SK-N-SH treated with all-trans-retinoic acid at 6 μM for 48 hours (cell line): ENCODE measurements at regions not wholly inside any gene's neighbourhood (a gene's known extent, or its start where the extent isn't known, plus 50 kb on each side); places are given as distances from the start of the nearest gene placed in this dataset.

Experiments used
- ATAC-seq: fragments of 200-7000 bp; cut with Tn5 transposase; 3 replicates; pipeline ENCODE4 v1.9.1; 2020; ENCODE audit warnings: mild to moderate bottlenecking, moderate library complexity
- ARNTL ChIP-seq: fragments of 450-650 bp; formaldehyde crosslinking; IDR thresholded peaks from 2 replicates; pipeline ENCODE4 v1.5.0; 2020; ENCODE audit warnings: low read depth, mild to moderate bottlenecking, moderate library complexity, borderline replicate concordance
- BACH2 ChIP-seq: fragments of 250-450 bp; sonication (Bioruptor Pico); IDR thresholded peaks from 2 replicates; pipeline ENCODE4 v1.9.0; 2021; ENCODE audit warnings: mild to moderate bottlenecking, borderline replicate concordance
- CSDC2 ChIP-seq: fragments of 250-450 bp; sonication (Bioruptor Pico); IDR thresholded peaks from 2 replicates; pipeline ENCODE4 v1.5.0; 2020; ENCODE audit warnings: mild to moderate bottlenecking, moderate library complexity
- ESRRG ChIP-seq: fragments of 250-450 bp; sonication (Bioruptor Pico); IDR thresholded peaks from 2 replicates; pipeline ENCODE4 v1.6.1; 2021; ENCODE audit warnings: mild to moderate bottlenecking
- ISL1 ChIP-seq: fragments of 250-450 bp; sonication (Bioruptor Pico); IDR thresholded peaks from 2 replicates; pipeline ENCODE4 v2.1.2; 2022; ENCODE audit warnings: mild to moderate bottlenecking, moderate library complexity
- OSR1 ChIP-seq: fragments of 250-450 bp; sonication (Bioruptor Pico); IDR thresholded peaks from 2 replicates; pipeline ENCODE4 v1.8.0; 2022; ENCODE audit warnings: moderate library complexity, mild to moderate bottlenecking, inconsistent platforms
- PPARA ChIP-seq: fragments of 250-450 bp; sonication (Bioruptor Pico); IDR thresholded peaks from 2 replicates; pipeline ENCODE4 v1.5.0; 2020; ENCODE audit warnings: mild to moderate bottlenecking, borderline replicate concordance
- RARB ChIP-seq: fragments of 250-450 bp; sonication (Bioruptor Pico); IDR thresholded peaks from 2 replicates; pipeline ENCODE4 v1.8.0; 2021; ENCODE audit warnings: mild to moderate bottlenecking, moderate library complexity
- TOX ChIP-seq: fragments of 250-450 bp; sonication (Bioruptor Pico); IDR thresholded peaks from 2 replicates; pipeline ENCODE4 v1.8.0; 2021; ENCODE audit warnings: mild to moderate bottlenecking, moderate library complexity, borderline replicate concordance
- ZFP30 ChIP-seq: fragments of 450-650 bp; formaldehyde crosslinking; IDR thresholded peaks from 2 replicates; pipeline ENCODE4 v1.5.0; 2022; ENCODE audit warnings: mild to moderate bottlenecking, moderate library complexity
- ZNF565 ChIP-seq: fragments of 450-650 bp; formaldehyde crosslinking; conservative IDR thresholded peaks from 2 replicates; pipeline ENCODE4 v1.5.0; 2020; ENCODE audit warnings: low read depth, mild to moderate bottlenecking, moderate library complexity
- ZNF70 ChIP-seq: fragments of 450-650 bp; formaldehyde crosslinking; IDR thresholded peaks from 2 replicates; pipeline ENCODE4 v1.5.0; 2020; ENCODE audit warnings: mild to moderate bottlenecking, moderate library complexity
- TF ChIP-seq, protein P1 (sequence below): fragments of 250-450 bp; sonication (Bioruptor Pico); IDR thresholded peaks from 2 replicates; pipeline ENCODE4 v1.8.0; 2020; ENCODE audit warnings: mild to moderate bottlenecking, moderate library complexity, borderline replicate concordance
- TF ChIP-seq, protein P2 (sequence below): fragments of 250-450 bp; sonication (Bioruptor Pico); IDR thresholded peaks from 2 replicates; pipeline ENCODE4 v1.5.0; 2020; ENCODE audit warnings: mild to moderate bottlenecking, moderate library complexity
- TF ChIP-seq, protein P3 (sequence below): fragments of 250-450 bp; sonication (Bioruptor Pico); IDR thresholded peaks from 2 replicates; pipeline ENCODE4 v1.5.1; 2021; ENCODE audit warnings: mild to moderate bottlenecking, moderate library complexity
- TF ChIP-seq, protein P4 (sequence below): fragments of 250-450 bp; sonication (Bioruptor Pico); IDR thresholded peaks from 2 replicates; pipeline ENCODE4 v1.8.0; 2021; ENCODE audit warnings: low read depth, mild to moderate bottlenecking, moderate library complexity, borderline replicate concordance
- TF ChIP-seq, protein P5 (sequence below): fragments of 250-450 bp; sonication (Bioruptor Pico); IDR thresholded peaks from 2 replicates; pipeline ENCODE4 v1.5.1; 2020; ENCODE audit warnings: low read depth, mild to moderate bottlenecking, moderate library complexity

DNA sequence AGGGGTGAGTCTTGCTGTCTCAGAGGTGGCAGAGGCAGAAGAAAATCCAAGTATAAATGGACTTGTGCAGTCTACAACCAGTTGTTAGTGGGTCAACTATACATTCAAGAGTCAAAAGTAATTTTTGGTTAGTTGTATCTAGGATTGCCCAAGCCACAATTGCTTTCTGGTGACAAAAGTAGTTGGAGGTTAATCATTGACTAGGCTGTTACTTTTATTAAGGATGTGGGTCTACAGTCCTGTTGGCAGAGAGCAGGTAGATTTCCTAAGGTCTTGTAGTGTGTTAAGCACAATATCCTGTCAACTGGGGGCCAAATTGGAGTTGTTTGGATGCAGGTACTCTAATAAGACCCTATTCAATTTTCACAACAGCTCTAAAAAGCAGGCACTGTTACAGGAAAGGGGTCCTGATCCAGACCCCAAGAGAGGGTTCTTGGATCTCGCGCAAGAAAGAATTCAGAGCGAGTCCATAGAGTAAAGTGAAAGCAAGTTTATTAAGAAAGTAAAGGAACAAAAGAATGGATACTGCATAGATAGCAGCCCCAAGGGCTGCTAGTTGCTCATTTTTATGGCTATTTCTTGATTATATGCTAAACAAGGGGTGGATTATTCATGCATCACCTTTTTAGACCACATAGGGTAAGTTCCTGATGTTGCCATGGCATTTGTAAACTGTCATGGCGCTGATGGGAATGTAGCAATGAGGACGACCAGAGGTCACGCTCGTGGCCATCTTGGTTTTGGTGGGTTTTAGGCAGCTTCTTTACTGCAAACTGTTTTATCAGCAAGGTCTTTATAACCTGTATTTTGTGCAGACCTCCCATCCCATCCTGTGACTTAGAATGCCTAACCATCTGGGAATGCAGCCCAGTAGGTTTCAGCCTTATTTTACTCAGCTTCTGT lies 232.6 kb upstream of the SRRM4 start (continued):
- TF ChIP-seq, protein P1, sequence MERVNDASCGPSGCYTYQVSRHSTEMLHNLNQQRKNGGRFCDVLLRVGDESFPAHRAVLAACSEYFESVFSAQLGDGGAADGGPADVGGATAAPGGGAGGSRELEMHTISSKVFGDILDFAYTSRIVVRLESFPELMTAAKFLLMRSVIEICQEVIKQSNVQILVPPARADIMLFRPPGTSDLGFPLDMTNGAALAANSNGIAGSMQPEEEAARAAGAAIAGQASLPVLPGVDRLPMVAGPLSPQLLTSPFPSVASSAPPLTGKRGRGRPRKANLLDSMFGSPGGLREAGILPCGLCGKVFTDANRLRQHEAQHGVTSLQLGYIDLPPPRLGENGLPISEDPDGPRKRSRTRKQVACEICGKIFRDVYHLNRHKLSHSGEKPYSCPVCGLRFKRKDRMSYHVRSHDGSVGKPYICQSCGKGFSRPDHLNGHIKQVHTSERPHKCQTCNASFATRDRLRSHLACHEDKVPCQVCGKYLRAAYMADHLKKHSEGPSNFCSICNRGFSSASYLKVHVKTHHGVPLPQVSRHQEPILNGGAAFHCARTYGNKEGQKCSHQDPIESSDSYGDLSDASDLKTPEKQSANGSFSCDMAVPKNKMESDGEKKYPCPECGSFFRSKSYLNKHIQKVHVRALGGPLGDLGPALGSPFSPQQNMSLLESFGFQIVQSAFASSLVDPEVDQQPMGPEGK (CRISPR knock-in tag) = no peak
- no peak for TF ChIP-seq RARB (CRISPR knock-in tag)
- TF ChIP-seq ARNTL (CRISPR knock-in tag) = no peak
- no peak for TF ChIP-seq ZFP30

DNA sequence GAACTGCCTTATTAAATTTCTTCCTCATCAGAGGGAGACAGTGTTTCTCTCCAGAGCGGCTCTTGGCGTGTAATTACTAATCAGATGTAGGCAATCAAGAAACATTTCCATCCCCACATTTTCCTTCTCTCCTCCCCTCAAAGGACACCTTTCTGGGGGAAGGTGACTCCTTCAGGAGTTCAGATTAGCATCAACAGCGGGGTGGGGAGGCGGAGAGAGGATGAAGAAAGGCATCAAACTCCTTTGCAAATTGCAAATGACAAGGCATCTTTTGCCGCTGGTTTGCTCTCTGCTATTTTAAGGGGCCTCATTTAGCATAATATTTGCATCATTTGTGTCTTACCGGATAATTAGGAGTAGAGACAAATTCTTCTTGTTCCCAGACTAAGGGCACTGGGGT lies 231.7 kb upstream of the SRRM4 start:
- no peak for ATAC-seq
- TF ChIP-seq OSR1 (CRISPR knock-in tag) (no peak), ZNF565 (CRISPR knock-in tag) (no peak), ESRRG (CRISPR knock-in tag) (no peak), RARB (CRISPR knock-in tag) (no peak), ARNTL (CRISPR knock-in tag) (no peak), CSDC2 (CRISPR knock-in tag) (no peak), BACH2 (CRISPR knock-in tag) (no peak), ZNF70 (no peak), ZFP30 (no peak)
- TF ChIP-seq, protein P2, sequence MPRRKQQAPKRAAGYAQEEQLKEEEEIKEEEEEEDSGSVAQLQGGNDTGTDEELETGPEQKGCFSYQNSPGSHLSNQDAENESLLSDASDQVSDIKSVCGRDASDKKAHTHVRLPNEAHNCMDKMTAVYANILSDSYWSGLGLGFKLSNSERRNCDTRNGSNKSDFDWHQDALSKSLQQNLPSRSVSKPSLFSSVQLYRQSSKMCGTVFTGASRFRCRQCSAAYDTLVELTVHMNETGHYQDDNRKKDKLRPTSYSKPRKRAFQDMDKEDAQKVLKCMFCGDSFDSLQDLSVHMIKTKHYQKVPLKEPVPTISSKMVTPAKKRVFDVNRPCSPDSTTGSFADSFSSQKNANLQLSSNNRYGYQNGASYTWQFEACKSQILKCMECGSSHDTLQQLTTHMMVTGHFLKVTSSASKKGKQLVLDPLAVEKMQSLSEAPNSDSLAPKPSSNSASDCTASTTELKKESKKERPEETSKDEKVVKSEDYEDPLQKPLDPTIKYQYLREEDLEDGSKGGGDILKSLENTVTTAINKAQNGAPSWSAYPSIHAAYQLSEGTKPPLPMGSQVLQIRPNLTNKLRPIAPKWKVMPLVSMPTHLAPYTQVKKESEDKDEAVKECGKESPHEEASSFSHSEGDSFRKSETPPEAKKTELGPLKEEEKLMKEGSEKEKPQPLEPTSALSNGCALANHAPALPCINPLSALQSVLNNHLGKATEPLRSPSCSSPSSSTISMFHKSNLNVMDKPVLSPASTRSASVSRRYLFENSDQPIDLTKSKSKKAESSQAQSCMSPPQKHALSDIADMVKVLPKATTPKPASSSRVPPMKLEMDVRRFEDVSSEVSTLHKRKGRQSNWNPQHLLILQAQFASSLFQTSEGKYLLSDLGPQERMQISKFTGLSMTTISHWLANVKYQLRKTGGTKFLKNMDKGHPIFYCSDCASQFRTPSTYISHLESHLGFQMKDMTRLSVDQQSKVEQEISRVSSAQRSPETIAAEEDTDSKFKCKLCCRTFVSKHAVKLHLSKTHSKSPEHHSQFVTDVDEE = no peak
- TF ChIP-seq, protein P1 (CRISPR knock-in tag) = no peak
- TF ChIP-seq, protein P3, sequence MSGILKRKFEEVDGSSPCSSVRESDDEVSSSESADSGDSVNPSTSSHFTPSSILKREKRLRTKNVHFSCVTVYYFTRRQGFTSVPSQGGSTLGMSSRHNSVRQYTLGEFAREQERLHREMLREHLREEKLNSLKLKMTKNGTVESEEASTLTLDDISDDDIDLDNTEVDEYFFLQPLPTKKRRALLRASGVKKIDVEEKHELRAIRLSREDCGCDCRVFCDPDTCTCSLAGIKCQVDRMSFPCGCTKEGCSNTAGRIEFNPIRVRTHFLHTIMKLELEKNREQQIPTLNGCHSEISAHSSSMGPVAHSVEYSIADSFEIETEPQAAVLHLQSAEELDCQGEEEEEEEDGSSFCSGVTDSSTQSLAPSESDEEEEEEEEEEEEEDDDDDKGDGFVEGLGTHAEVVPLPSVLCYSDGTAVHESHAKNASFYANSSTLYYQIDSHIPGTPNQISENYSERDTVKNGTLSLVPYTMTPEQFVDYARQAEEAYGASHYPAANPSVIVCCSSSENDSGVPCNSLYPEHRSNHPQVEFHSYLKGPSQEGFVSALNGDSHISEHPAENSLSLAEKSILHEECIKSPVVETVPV (CRISPR knock-in tag) = no peak
- TF ChIP-seq, protein P4, sequence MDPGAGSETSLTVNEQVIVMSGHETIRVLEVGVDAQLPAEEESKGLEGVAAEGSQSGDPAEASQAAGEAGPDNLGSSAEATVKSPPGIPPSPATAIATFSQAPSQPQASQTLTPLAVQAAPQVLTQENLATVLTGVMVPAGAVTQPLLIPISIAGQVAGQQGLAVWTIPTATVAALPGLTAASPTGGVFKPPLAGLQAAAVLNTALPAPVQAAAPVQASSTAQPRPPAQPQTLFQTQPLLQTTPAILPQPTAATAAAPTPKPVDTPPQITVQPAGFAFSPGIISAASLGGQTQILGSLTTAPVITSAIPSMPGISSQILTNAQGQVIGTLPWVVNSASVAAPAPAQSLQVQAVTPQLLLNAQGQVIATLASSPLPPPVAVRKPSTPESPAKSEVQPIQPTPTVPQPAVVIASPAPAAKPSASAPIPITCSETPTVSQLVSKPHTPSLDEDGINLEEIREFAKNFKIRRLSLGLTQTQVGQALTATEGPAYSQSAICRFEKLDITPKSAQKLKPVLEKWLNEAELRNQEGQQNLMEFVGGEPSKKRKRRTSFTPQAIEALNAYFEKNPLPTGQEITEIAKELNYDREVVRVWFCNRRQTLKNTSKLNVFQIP (CRISPR knock-in tag) = no peak
- TF ChIP-seq, all 23 proteins: peak for 0

DNA sequence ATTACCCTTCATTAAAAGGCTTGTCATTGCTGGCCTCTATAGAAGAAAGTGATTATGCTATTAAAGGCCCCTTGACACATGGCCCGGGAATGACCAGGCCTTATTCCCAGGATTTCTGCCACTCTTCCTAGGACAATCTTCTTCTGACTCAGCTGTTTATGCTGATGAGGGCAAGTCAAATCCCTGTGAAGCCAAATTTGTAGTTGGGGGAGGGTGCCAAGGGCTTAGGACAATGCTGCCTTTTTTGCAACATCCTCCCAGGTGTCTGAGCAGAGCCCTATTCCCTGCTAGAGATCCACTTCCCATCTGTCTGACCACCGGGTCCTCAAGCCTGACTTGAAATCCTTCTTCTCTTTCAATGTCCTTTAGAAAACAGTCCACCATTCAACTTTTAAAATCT lies 230.7 kb upstream of the SRRM4 start:
- no peak for ATAC-seq
- TF ChIP-seq ISL1 (CRISPR knock-in tag) (no peak), TOX (no peak), PPARA (CRISPR knock-in tag) (no peak), RARB (CRISPR knock-in tag) (no peak), ESRRG (CRISPR knock-in tag) (no peak), ARNTL (CRISPR knock-in tag) (no peak)
- TF ChIP-seq, protein P5, sequence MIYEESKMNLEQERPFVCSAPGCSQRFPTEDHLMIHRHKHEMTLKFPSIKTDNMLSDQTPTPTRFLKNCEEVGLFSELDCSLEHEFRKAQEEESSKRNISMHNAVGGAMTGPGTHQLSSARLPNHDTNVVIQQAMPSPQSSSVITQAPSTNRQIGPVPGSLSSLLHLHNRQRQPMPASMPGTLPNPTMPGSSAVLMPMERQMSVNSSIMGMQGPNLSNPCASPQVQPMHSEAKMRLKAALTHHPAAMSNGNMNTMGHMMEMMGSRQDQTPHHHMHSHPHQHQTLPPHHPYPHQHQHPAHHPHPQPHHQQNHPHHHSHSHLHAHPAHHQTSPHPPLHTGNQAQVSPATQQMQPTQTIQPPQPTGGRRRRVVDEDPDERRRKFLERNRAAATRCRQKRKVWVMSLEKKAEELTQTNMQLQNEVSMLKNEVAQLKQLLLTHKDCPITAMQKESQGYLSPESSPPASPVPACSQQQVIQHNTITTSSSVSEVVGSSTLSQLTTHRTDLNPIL (CRISPR knock-in tag) = no peak
- TF ChIP-seq, protein P4 (CRISPR knock-in tag) = no peak
